Hepatocyte (in vitro differentiated cells): ENCODE measurements at regions not wholly inside any gene's neighbourhood (a gene's known extent, or its start where the extent isn't known, plus 50 kb on each side); places are given as distances from the start of the nearest gene placed in this dataset.

ENCODE experiments used
- DNase-seq: peaks from one replicate; pipeline ENCODE4 v3.0.0-alpha.2; 2016; ENCODE audit warnings: low spot score
- H2AFZ ChIP-seq: fragments of 200-600 bp; sonication (generic); 2 replicates; pipeline ENCODE4 v1.6.0; 2016; ENCODE audit warnings: antibody characterized with exemption, mild to moderate bottlenecking
- H3K27ac ChIP-seq: fragments of 200-600 bp; sonication (generic); 2 replicates; pipeline ENCODE4 v1.5.1; 2016; ENCODE audit warnings: mild to moderate bottlenecking
- H3K27me3 ChIP-seq: fragments of 200-600 bp; sonication (generic); 2 replicates; pipeline ENCODE4 v1.6.1; 2016
- H3K36me3 ChIP-seq: fragments of 200-600 bp; sonication (generic); replicated peaks from 2 replicates; pipeline ENCODE4 v1.5.1; 2016; ENCODE audit warnings: low read depth; ENCODE audit not compliant: insufficient read depth
- H3K4me1 ChIP-seq: fragments of 200-600 bp; sonication (generic); 2 replicates; pipeline ENCODE4 v1.5.1; 2016; ENCODE audit warnings: mild to moderate bottlenecking, moderate library complexity; ENCODE audit not compliant: insufficient read depth
- H3K4me2 ChIP-seq: fragments of 200-600 bp; sonication (generic); 2 replicates; pipeline ENCODE4 v1.6.0; 2016
- H3K4me3 ChIP-seq: fragments of 200-600 bp; sonication (generic); 2 replicates; pipeline ENCODE4 v1.5.1; 2016; ENCODE audit warnings: mild to moderate bottlenecking
- H3K79me2 ChIP-seq: fragments of 200-600 bp; sonication (generic); 2 replicates; pipeline ENCODE4 v1.6.0; 2017; ENCODE audit warnings: mild to moderate bottlenecking
- H3K9me2 ChIP-seq: fragments of 200-600 bp; sonication (generic); replicated peaks from 2 replicates; pipeline ENCODE4 v1.6.0; 2017; ENCODE audit warnings: mild to moderate bottlenecking; ENCODE audit not compliant: insufficient read depth
- H3K9me3 ChIP-seq: fragments of 200-600 bp; sonication (generic); 2 replicates; pipeline ENCODE4 v1.5.1; 2016; ENCODE audit warnings: low read depth, mild to moderate bottlenecking
- H4K20me1 ChIP-seq: fragments of 200-600 bp; sonication (generic); 2 replicates; pipeline ENCODE4 v1.6.0; 2016; ENCODE audit warnings: mild to moderate bottlenecking; ENCODE audit not compliant: insufficient read depth, poor library complexity, severe bottlenecking
- CTCF ChIP-seq: fragments of 200-600 bp; sonication (generic); IDR thresholded peaks from 2 replicates; pipeline ENCODE4 v1.5.1; 2016; ENCODE audit warnings: antibody characterized with exemption, mild to moderate bottlenecking; ENCODE audit not compliant: poor library complexity
- EZH2 ChIP-seq: fragments of 200-600 bp; sonication (generic); IDR thresholded peaks from 2 replicates; pipeline ENCODE4 v1.6.1; 2016; ENCODE audit warnings: antibody characterized with exemption, mild to moderate bottlenecking, borderline replicate concordance
- EZH2phosphoT487 ChIP-seq: fragments of 200-600 bp; sonication (generic); IDR thresholded peaks from one replicate; pipeline ENCODE4 v1.6.1; 2018; ENCODE audit warnings: antibody characterized with exemption, mild to moderate bottlenecking, low read depth, moderate library complexity; ENCODE audit not compliant: unreplicated experiment, severe bottlenecking
- WGBS: methylation state at CpG from one replicate; pipeline ENCODE4 v1.1.6; 2016; ENCODE audit warnings: low lambda C conversion rate; ENCODE audit errors: missing lambda C conversion rate; 5-methylcytosine and 5-hydroxymethylcytosine counted together

DNA sequence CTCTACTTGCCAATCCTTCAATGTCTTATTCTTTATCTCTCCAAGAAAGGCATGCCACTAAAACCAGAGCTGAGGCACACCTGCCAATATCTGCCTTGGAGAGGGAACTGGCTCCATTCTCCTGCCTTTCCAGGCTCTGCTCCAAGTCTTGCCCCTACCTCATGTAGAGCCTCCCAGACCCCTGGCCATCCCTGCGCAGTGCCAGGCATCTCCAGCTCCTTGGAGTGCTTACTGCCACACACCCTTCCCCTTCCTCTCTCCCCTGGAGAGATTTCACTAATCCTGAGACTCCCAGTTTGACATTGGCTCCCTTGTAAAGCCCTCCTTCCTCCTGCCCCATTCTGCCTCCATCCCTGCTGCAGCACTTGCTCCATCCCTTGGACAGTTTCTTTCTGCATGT, 255.2 kb upstream of the ZMIZ1 start:
- H3K27me3 ChIP-seq, result no peaks in the 10 kb centered on the region
- H3K79me2 ChIP-seq, result no peaks in the 10 kb centered on the region
- H3K4me3 ChIP-seq, result no peak overlapping the region
- H3K9me3 ChIP-seq, result no peaks in the 10 kb centered on the region
- peaks cover 7% of the 10 kb centered on the region for H3K4me1 ChIP-seq
- no peak overlapping the region for H3K27ac ChIP-seq
- TF ChIP-seq EZH2phosphoT487 (no peak), CTCF (no peak), EZH2 (no peak)
- H4K20me1 ChIP-seq, result no peaks in the 10 kb centered on the region
- H3K4me2 ChIP-seq, result no peak overlapping the region
- no peak for DNase-seq
- WGBS, result 100% methylated on average over 1 of the region's 1 CpG
- no peaks in the 10 kb centered on the region for H3K9me2 ChIP-seq
- no peak overlapping the region for H2AFZ ChIP-seq
- H3K36me3 ChIP-seq, result no peaks in the 10 kb centered on the region

GRCh38 chr10:78813998-78814399, 254.8 kb upstream of the ZMIZ1 start:
- no peaks in the 10 kb centered on the region for H3K27me3 ChIP-seq
- no peak overlapping the region for H3K4me2 ChIP-seq

DNA sequence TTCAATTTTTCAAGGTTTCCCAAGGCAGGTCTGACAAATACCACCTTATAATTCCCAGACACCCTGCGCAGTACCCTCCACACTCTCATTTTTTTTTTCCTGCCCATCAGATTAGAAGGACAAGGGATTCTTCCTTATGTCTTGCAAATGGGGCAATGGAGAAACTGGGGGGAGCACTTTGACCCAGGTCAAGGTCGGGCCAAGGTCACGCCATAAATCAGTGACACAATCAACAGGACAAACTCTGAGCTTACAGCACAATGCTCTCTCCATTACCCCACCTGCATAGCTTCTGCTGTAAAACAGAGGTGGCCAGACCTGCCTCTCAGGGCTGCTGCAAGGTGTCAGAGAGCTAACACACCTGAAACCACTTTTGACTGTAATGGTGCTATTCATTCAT, 254.4 kb upstream of the ZMIZ1 start:
- no peak for TF ChIP-seq EZH2
- no peak for TF ChIP-seq CTCF
- TF ChIP-seq EZH2phosphoT487, result no peak

More at GRCh38 chr10:78813998-78814399, 254.8 kb upstream of the ZMIZ1 start:
- Histone ChIP-seq H3K9me2 (no peaks in the 10 kb centered on the region), H3K4me3 (no peak overlapping the region), H3K36me3 (no peaks in the 10 kb centered on the region), H3K79me2 (no peaks in the 10 kb centered on the region), H3K4me1 (peaks cover 4% of the 10 kb centered on the region), H3K9me3 (no peaks in the 10 kb centered on the region), H3K27ac (no peak overlapping the region), H4K20me1 (no peaks in the 10 kb centered on the region), H2AFZ (no peak overlapping the region)
- no peak for TF ChIP-seq CTCF
- no peak for TF ChIP-seq EZH2phosphoT487
- TF ChIP-seq EZH2, result no peak
- WGBS, result 50% methylated on average over 6 of the region's 6 CpGs
- no peak for DNase-seq

DNA sequence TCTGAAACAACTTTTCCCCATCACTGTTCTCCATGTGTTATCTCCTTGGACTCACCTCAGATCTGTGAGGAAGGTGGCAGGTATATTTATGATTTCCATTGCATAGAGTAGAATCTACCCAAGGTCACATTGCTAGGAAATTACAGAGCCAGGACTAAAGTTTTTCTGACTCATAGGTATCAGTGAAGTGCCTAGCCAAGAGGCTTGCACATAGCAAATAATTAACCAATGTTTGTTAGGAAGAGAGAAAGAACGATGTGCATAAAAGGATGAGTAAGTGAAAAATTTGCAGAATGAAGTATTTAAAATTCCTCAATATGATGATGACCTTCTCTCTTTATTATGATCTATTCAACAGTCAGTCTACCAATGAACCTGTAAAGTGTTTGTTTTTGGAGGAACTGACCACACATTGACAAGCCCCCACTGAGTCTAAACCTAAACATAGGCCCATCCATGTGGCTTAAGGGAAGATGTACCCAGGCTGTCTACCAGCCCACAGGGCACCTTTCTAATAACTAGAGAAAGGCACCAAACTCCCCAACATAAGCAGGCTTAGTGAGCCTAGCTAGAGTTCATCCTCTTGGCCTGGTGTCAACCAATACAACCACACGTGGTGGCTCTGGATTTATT, 252.9 kb upstream of the ZMIZ1 start:
- Histone ChIP-seq H3K27me3 (no peaks in the 10 kb centered on the region), H3K4me2 (no peak overlapping the region), H4K20me1 (no peaks in the 10 kb centered on the region), H3K79me2 (no peaks in the 10 kb centered on the region), H3K9me2 (no peaks in the 10 kb centered on the region), H3K4me1 (no peaks in the 10 kb centered on the region), H3K9me3 (no peaks in the 10 kb centered on the region), H3K27ac (peak overlapping the region; percentile 22), H2AFZ (no peak overlapping the region), H3K36me3 (no peaks in the 10 kb centered on the region), H3K4me3 (no peak overlapping the region)
- TF ChIP-seq EZH2phosphoT487, result no peak
- TF ChIP-seq EZH2, result no peak
- no peak for TF ChIP-seq CTCF
- WGBS, result 66% methylated on average over 2 of the region's 2 CpGs
- no peak for DNase-seq

More for the DNA sequence above, 254.4 kb upstream of the ZMIZ1 start:
- Histone ChIP-seq H3K4me1 (peaks cover under 1% of the 10 kb centered on the region), H3K9me3 (no peaks in the 10 kb centered on the region), H3K4me3 (no peak overlapping the region), H3K9me2 (no peaks in the 10 kb centered on the region), H2AFZ (no peak overlapping the region), H4K20me1 (no peaks in the 10 kb centered on the region), H3K36me3 (no peaks in the 10 kb centered on the region), H3K79me2 (no peaks in the 10 kb centered on the region), H3K4me2 (no peak overlapping the region), H3K27ac (no peak overlapping the region), H3K27me3 (no peaks in the 10 kb centered on the region)
- DNase-seq, result no peak
- 86% methylated on average over 3 of the region's 3 CpGs for WGBS
